SK-N-SH (cell line): ENCODE measurements at regions not wholly inside any gene's neighbourhood (a gene's known extent, or its start where the extent isn't known, plus 50 kb on each side); places are given as distances from the start of the nearest gene placed in this dataset.

Experiments used
- CTCF ChIP-seq: fragments of 200-600 bp; sonication (generic); IDR thresholded peaks from 2 replicates; pipeline ENCODE4 v1.6.1; 2017; ENCODE audit warnings: antibody characterized with exemption, mild to moderate bottlenecking, moderate library complexity
- ELF1 ChIP-seq: IDR thresholded peaks from 2 replicates; pipeline ENCODE4 v1.4.0; 2012
- EP300 ChIP-seq, 2 experiments: IDR thresholded peaks; 2 replicates each; pipeline versions ENCODE4 v1.4.0 to v1.6.1; 2012; ENCODE audit warnings: borderline replicate concordance in 1 of 2, low read depth in 1 of 2, low read length in 1 of 2
- EZH2phosphoT487 ChIP-seq: fragments of 200-600 bp; sonication (generic); IDR thresholded peaks from 2 replicates; pipeline ENCODE4 v1.6.1; 2017; ENCODE audit warnings: low read depth, mixed run types, mild to moderate bottlenecking, antibody characterized with exemption, moderate library complexity, borderline replicate concordance
- GABPA ChIP-seq: IDR thresholded peaks from 2 replicates; pipeline ENCODE4 v1.4.0; 2012; ENCODE audit warnings: low read depth, mild to moderate bottlenecking
- GATA2 ChIP-seq: sonication (generic); formaldehyde crosslinking; IDR thresholded peaks from 2 replicates; pipeline ENCODE4 v1.5.0; 2020; ENCODE audit warnings: mild to moderate bottlenecking, missing genetic modification reagents
- IRF3 ChIP-seq: fragments of 150-350 bp; IDR thresholded peaks from 2 replicates; pipeline ENCODE4 v1.6.1; 2016; ENCODE audit warnings: mild to moderate bottlenecking, low read depth, low read length
- JUND ChIP-seq: IDR thresholded peaks from 2 replicates; pipeline ENCODE4 v1.4.0; 2012
- MAX ChIP-seq: IDR thresholded peaks from 2 replicates; pipeline ENCODE4 v1.4.0; 2012; ENCODE audit warnings: low read depth
- RCOR1 ChIP-seq: fragments of 150-350 bp; IDR thresholded peaks from 2 replicates; pipeline ENCODE4 v1.6.1; 2017; ENCODE audit warnings: antibody characterized with exemption, low read length
- RFX5 ChIP-seq: IDR thresholded peaks from 2 replicates; pipeline ENCODE4 v1.6.1; 2012; ENCODE audit warnings: mild to moderate bottlenecking, improper control_type of control experiment, low read length
- ZBTB33 ChIP-seq: IDR thresholded peaks from 2 replicates; pipeline ENCODE4 v1.4.0; 2012; ENCODE audit warnings: low read depth, borderline replicate concordance

GRCh38 chr15:62739507-62739906 lies 303.0 kb upstream of the TPM1 start:
- TF ChIP-seq EP300 (IDR thresholded peaks at IDR 0.05; ENCODE audit: borderline replicate concordance in 1 of 2, low read depth in 1 of 2, low read length in 1 of 2) = peak in 1 of 2 experiments; percentile 84; a peak in 2 of 4 replicates
- no peak for TF ChIP-seq GATA2 (CRISPR knock-in tag)
- no peak for TF ChIP-seq RFX5
- no peak for TF ChIP-seq ELF1
- TF ChIP-seq MAX = peak; percentile 46; the same call in 1 of the 2 replicates
- no peak for TF ChIP-seq GABPA
- no peak for TF ChIP-seq IRF3
- no peak for TF ChIP-seq CTCF
- TF ChIP-seq EZH2phosphoT487 = no peak
- TF ChIP-seq RCOR1 = no peak
- TF ChIP-seq ZBTB33 = no peak
- peak; percentile 86 for TF ChIP-seq JUND
